ENCODE measurements at regions not wholly inside any gene's neighbourhood (a gene's known extent, or its start where the extent isn't known, plus 50 kb on each side); places are given as distances from the start of the nearest gene placed in this dataset.

GRCh38 chr1:229131243-229132105, 139.4 kb upstream of the RAB4A start:
- no peak for TF ChIP-seq EZH2 (IDR thresholded peaks at IDR 0.05; ENCODE audit: borderline replicate concordance, low read depth, low read length, poor library complexity, severe bottlenecking)
- TF ChIP-seq CTCF (conservative IDR thresholded peaks at IDR 0.05; ENCODE audit: low read depth, low read length): no peak
